NCI-H82 (cell line): ENCODE measurements at regions not wholly inside any gene's neighbourhood (a gene's known extent, or its start where the extent isn't known, plus 50 kb on each side); places are given as distances from the start of the nearest gene placed in this dataset.

ENCODE experiments used
- DNase-seq: peaks from one replicate; lab custom pipeline; 2025; lab: John Stamatoyannopoulos, UW

DNA sequence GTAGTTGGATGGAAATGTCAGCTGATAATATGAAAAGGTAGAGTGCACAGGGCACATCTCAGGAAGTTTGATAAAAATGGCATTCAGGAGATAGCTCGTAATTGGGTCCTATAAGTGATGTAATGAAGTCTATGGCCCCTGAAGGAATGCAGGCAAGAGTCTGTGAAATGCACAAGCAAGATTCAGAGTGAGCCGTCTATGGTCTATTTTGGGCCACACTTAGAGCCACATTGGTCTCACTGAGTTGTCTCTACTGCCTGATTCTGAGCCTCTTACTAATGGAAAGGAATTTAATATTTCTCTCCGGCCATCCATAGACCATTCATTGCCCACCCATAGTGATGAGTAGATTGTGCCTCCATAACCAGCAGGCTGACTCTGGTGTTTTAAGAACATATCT, 111.3 kb upstream of the KCNN2 start:
- no peak for DNase-seq

DNA sequence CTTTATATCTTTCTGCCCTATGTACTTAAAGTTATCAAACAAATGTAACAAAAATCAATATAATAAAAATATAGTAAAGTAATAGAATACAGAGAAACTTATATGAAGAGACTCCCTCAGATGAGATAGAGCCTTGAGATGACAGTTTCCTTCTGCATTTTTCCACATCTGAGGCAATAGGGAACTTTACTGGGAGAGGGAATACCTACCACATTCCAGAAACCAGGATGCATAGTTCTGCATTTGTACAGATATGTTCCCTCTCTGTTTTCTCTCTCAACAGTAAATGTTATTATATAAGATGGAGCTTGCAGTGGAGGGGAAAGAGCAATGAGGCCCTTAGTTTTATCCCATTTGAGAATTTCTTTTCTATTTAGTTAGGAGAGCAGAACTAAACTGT, 109.6 kb upstream of the KCNN2 start:
- no peak for DNase-seq

GRCh38 chr5:114255260-114255659, 106.6 kb upstream of the KCNN2 start:
- no peak for DNase-seq

DNA sequence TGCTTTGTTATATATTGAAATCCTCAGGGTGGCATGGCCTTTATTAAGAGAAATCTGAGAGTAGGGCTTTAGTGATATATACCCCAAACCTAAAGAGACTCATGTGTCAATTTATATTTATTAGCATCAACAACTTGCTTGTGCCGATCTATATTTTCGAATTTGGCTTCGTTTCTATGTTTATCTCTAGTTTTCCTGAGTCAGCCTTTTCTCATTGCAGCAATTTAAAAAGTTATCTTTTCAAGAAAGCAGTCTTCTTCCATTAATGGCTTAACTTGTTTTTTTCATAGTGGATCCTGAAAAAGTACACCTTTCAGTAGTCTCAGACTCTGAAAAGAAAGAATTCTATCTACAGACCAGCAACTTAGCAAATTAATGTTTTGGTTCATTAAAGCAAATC, 99.9 kb upstream of the KCNN2 start:
- DNase-seq = no peak

GRCh38 chr5:114265432-114266060, 96.3 kb upstream of the KCNN2 start:
- DNase-seq = peak; percentile 1

- DNase-seq = no peak
Observed at GRCh38 chr5:114266374-114266773, 95.5 kb upstream of the KCNN2 start.

- DNase-seq = no peak
Observed at GRCh38 chr5:114296191-114296590, 65.7 kb upstream of the KCNN2 start.

GRCh38 chr5:114297915-114298314, 64.0 kb upstream of the KCNN2 start:
- DNase-seq = no peak

GRCh38 chr5:114305402-114306207, 56.3 kb upstream of the KCNN2 start:
- DNase-seq = peak; percentile 28

GRCh38 chr5:114308017-114308416, 53.9 kb upstream of the KCNN2 start:
- no peak for DNase-seq

DNA sequence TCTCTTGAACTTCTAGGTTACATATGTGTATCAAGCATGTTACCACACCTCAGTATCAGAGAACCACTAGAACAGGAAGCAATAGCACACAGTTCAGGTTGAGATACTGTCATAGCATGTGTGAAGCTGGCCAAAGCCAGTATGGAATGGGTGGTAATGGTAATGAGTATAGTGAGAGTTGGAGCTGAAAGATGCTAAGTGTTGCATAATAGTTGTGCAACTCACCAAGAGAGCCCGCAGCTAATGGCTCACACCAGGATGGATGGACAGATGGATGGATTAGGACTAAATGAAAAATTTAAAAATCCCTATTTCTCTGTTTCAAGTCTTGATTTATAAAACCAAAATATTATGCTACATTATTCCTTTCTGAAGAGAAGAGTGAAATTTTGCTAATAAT, 53.4 kb upstream of the KCNN2 start:
- DNase-seq = no peak

- no peak for DNase-seq
Observed at GRCh38 chr5:114310666-114311065, 51.2 kb upstream of the KCNN2 start.

GRCh38 chr5:114311281-114311680, 50.6 kb upstream of the KCNN2 start:
- no peak for DNase-seq

DNA sequence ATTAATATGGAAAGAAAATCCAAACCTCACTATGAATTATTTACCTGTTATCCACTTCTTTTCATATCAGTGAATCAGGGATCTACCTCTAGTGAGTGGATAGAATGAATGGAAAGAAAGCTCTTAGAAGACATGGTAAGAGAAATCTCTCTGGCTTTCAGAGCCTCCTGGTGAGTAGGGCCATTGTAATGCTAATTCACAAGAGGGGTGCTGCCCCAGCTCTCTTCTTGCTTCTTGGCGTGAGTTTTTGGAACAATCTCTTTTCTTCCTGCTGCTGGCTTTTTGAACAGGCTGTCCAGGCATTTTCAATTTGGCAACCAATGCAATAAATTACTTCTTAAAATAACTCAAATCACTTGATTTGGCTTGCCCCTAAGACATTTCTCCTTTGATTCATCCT, 49.9 kb upstream of the KCNN2 start:
- DNase-seq = no peak
